H9 (cell line): ENCODE measurements at regions not wholly inside any gene's neighbourhood (a gene's known extent, or its start where the extent isn't known, plus 50 kb on each side); places are given as distances from the start of the nearest gene placed in this dataset.

ENCODE experiments used
- DNase-seq: peaks from one replicate; pipeline ENCODE4 v3.0.0-alpha.2; 2017
- H2AFZ ChIP-seq: one replicate; pipeline ENCODE4 v1.6.1; 2013; ENCODE audit warnings: mild to moderate bottlenecking, low read length, control low read depth, moderate library complexity
- H2AK5ac ChIP-seq: 2 replicates; pipeline ENCODE4 v1.6.1; 2013; ENCODE audit warnings: low read length, control low read depth, mixed read lengths; ENCODE audit not compliant: insufficient read length
- H2BK120ac ChIP-seq: one replicate; pipeline ENCODE4 v1.6.1; 2013; ENCODE audit warnings: low read depth, mild to moderate bottlenecking, low read length, control low read depth, inconsistent platforms; ENCODE audit not compliant: poor library complexity, severe bottlenecking
- H2BK12ac ChIP-seq: 2 replicates; pipeline ENCODE4 v1.6.1; 2013; ENCODE audit warnings: low read length, control low read depth, mixed read lengths, low read depth; ENCODE audit not compliant: insufficient read length
- H2BK15ac ChIP-seq: 2 replicates; pipeline ENCODE4 v1.6.1; 2013; ENCODE audit warnings: low read depth, low read length, control low read depth
- H2BK20ac ChIP-seq: one replicate; pipeline ENCODE4 v1.6.1; 2013; ENCODE audit warnings: low read depth, mild to moderate bottlenecking, low read length, control low read depth, inconsistent platforms; ENCODE audit not compliant: poor library complexity, severe bottlenecking
- H2BK5ac ChIP-seq: 2 replicates; pipeline ENCODE4 v1.6.1; 2013; ENCODE audit warnings: low read length, control low read depth, mixed read lengths; ENCODE audit not compliant: insufficient read length
- H3K14ac ChIP-seq: 2 replicates; pipeline ENCODE4 v1.6.1; 2013; ENCODE audit warnings: low read length, control low read depth; ENCODE audit not compliant: insufficient read depth
- H3K18ac ChIP-seq: 2 replicates; pipeline ENCODE4 v1.6.1; 2013; ENCODE audit warnings: low read depth, mild to moderate bottlenecking, mixed read lengths, low read length, control low read depth; ENCODE audit not compliant: insufficient read length
- H3K23ac ChIP-seq: 2 replicates; pipeline ENCODE4 v1.6.1; 2013; ENCODE audit warnings: low read length, control low read depth, mixed read lengths, low read depth; ENCODE audit not compliant: insufficient read length
- H3K23me2 ChIP-seq: 2 replicates; pipeline ENCODE4 v1.6.1; 2013; ENCODE audit warnings: low read depth, mild to moderate bottlenecking, mixed read lengths, low read length, control low read depth; ENCODE audit not compliant: insufficient read length, poor library complexity, severe bottlenecking
- H3K27ac ChIP-seq: 2 replicates; pipeline ENCODE4 v1.5.1; 2013; ENCODE audit warnings: low read length, control low read depth, mixed read lengths, low read depth; ENCODE audit not compliant: insufficient read length
- H3K27me3 ChIP-seq: 2 replicates; pipeline ENCODE4 v1.6.1; 2013; ENCODE audit warnings: low read length, control low read depth, inconsistent platforms; ENCODE audit not compliant: insufficient read depth
- H3K4ac ChIP-seq: 2 replicates; pipeline ENCODE4 v1.6.1; 2013; ENCODE audit warnings: low read depth, mild to moderate bottlenecking, control low read depth, inconsistent platforms, low read length, moderate library complexity
- H3K4me1 ChIP-seq: 2 replicates; pipeline ENCODE4 v1.6.1; 2013; ENCODE audit warnings: low read length, control low read depth, inconsistent platforms; ENCODE audit not compliant: insufficient read depth
- H3K4me2 ChIP-seq: 2 replicates; pipeline ENCODE4 v1.6.1; 2013; ENCODE audit warnings: low read length, control low read depth, mixed read lengths; ENCODE audit not compliant: insufficient read length, insufficient read depth
- H3K56ac ChIP-seq: 2 replicates; pipeline ENCODE4 v1.6.1; 2013; ENCODE audit warnings: low read depth, mild to moderate bottlenecking, mixed read lengths, low read length, control low read depth; ENCODE audit not compliant: insufficient read length
- H3K79me1 ChIP-seq: 2 replicates; pipeline ENCODE4 v1.6.1; 2013; ENCODE audit warnings: low read depth, mild to moderate bottlenecking, moderate library complexity, low read length, control low read depth, inconsistent platforms; ENCODE audit not compliant: insufficient read depth, poor library complexity, severe bottlenecking
- H3K79me2 ChIP-seq: 2 replicates; pipeline ENCODE4 v1.6.1; 2013; ENCODE audit warnings: low read length, control low read depth, inconsistent platforms; ENCODE audit not compliant: insufficient read depth
- H3K9ac ChIP-seq: 2 replicates; pipeline ENCODE4 v1.6.1; 2013; ENCODE audit warnings: low read length, control low read depth, mixed read lengths; ENCODE audit not compliant: insufficient read length; ENCODE audit errors: extremely low read depth
- H3K9me3 ChIP-seq: one replicate; pipeline ENCODE4 v1.6.1; 2013; ENCODE audit warnings: low read depth, low read length, inconsistent platforms; ENCODE audit not compliant: control insufficient read depth
- H3T11ph ChIP-seq: one replicate; pipeline ENCODE4 v1.6.1; 2013; ENCODE audit warnings: mild to moderate bottlenecking, low read length, control low read depth, inconsistent platforms
- H4K20me1 ChIP-seq: one replicate; pipeline ENCODE4 v1.6.1; 2013; ENCODE audit not compliant: control insufficient read depth, insufficient read length, insufficient read depth
- H4K5ac ChIP-seq: 2 replicates; pipeline ENCODE4 v1.6.1; 2013; ENCODE audit warnings: low read depth, mild to moderate bottlenecking, mixed read lengths, low read length, control low read depth; ENCODE audit not compliant: insufficient read length
- H4K8ac ChIP-seq: replicated peaks from 2 replicates; pipeline ENCODE4 v1.6.1; 2013; ENCODE audit warnings: low read length, control low read depth, mixed read lengths, low read depth; ENCODE audit not compliant: insufficient read length
- H4K91ac ChIP-seq: 2 replicates; pipeline ENCODE4 v1.6.1; 2013; ENCODE audit warnings: low read depth, mild to moderate bottlenecking, moderate library complexity, mixed read lengths, low read length, control low read depth; ENCODE audit not compliant: insufficient read length
- H3K27ac Mint-ChIP-seq, 3 experiments: 2 replicates in 2 of 3; 3 replicates in 1 of 3; pipeline ENCODE4 v1.8.0; 2020 to 2021; ENCODE audit warnings: mixed read lengths in 3 of 3, mild to moderate bottlenecking in 1 of 3, moderate library complexity in 1 of 3
- H3K27me3 Mint-ChIP-seq: 2 replicates; pipeline ENCODE4 v1.8.0; 2021; ENCODE audit warnings: low read depth, mild to moderate bottlenecking, moderate library complexity, mixed read lengths
- H3K36me3 Mint-ChIP-seq, 3 experiments: 2 replicates in 2 of 3; 3 replicates in 1 of 3; pipeline ENCODE4 v1.8.0; 2020 to 2021; ENCODE audit warnings: low read depth in 3 of 3, mixed read lengths in 3 of 3; ENCODE audit not compliant: insufficient read depth in 1 of 3
- H3K4me1 Mint-ChIP-seq, 2 experiments: 2 replicates each; pipeline ENCODE4 v1.8.0; 2020; ENCODE audit warnings: mixed read lengths in 2 of 2
- H3K4me3 Mint-ChIP-seq, 2 experiments: 2 replicates in 1 of 2; 3 replicates in 1 of 2; pipeline ENCODE4 v1.8.0; 2020 to 2021; ENCODE audit warnings: mild to moderate bottlenecking in 2 of 2, mixed read lengths in 2 of 2, moderate library complexity in 1 of 2
- H3K9me3 Mint-ChIP-seq, 2 experiments: 2 replicates in 1 of 2; 3 replicates in 1 of 2; pipeline ENCODE4 v1.8.0; 2020; ENCODE audit warnings: mild to moderate bottlenecking in 2 of 2, mixed read lengths in 2 of 2, moderate library complexity in 1 of 2
- CTCF ChIP-seq: fragments of 200-600 bp; sonication (generic); conservative IDR thresholded peaks from 3 replicates; pipeline ENCODE4 v1.8.0; 2021; ENCODE audit warnings: antibody characterized with exemption, mild to moderate bottlenecking
- WGBS: extraction: QIAGEN DNeasy Blood & Tissue Kit; methylation state at CpG from one replicate; pipeline ENCODE4 v1.1.7; 2013; ENCODE audit warnings: missing lambda C conversion rate, low lambda C conversion rate, mixed read lengths; ENCODE audit not compliant: insufficient read length; ENCODE audit errors: extremely low coverage; 5-methylcytosine and 5-hydroxymethylcytosine counted together

GRCh38 chr15:48038221-48038620, 82.6 kb upstream of the SLC24A5 start:
- Mint-ChIP-seq H3K27me3 (no peaks in the 10 kb centered on the region), H3K9me3 (no peaks in the 10 kb centered on the region), H3K4me3 (no peak overlapping the region), H3K27ac (no peak overlapping the region), H3K4me1 (peaks cover 11 to 13% of the 10 kb centered on the region in 2 experiments), H3K36me3 (no peaks in the 10 kb centered on the region)
- H3K79me1 ChIP-seq: no peaks in the 10 kb centered on the region
- H3T11ph ChIP-seq: no peak overlapping the region
- H3K4me1 ChIP-seq: no peaks in the 10 kb centered on the region
- H3K27me3 ChIP-seq: no peaks in the 10 kb centered on the region
- no peak overlapping the region for H2BK5ac ChIP-seq
- no peak overlapping the region for H3K23ac ChIP-seq
- no peak overlapping the region for H3K27ac ChIP-seq
- no peak overlapping the region for H2BK15ac ChIP-seq
- WGBS: no CpG with 5 or more reads among the region's 2 CpGs
- no peak overlapping the region for H2AFZ ChIP-seq
- no peaks in the 10 kb centered on the region for H3K9me3 ChIP-seq
- no peak overlapping the region for H2AK5ac ChIP-seq
- no peak overlapping the region for H3K56ac ChIP-seq
- no peak overlapping the region for H3K4me2 ChIP-seq
- H3K14ac ChIP-seq: no peak overlapping the region
- H2BK120ac ChIP-seq: no peak overlapping the region
- no peak overlapping the region for H3K4ac ChIP-seq
- H3K79me2 ChIP-seq: no peaks in the 10 kb centered on the region
- no peak for DNase-seq
- no peaks in the 10 kb centered on the region for H3K23me2 ChIP-seq
- H2BK20ac ChIP-seq: no peak overlapping the region
- H4K20me1 ChIP-seq: no peaks in the 10 kb centered on the region
- H2BK12ac ChIP-seq: no peak overlapping the region
- H4K5ac ChIP-seq: no peak overlapping the region
- no peak overlapping the region for H3K9ac ChIP-seq
- TF ChIP-seq CTCF: no peak
- no peak overlapping the region for H4K8ac ChIP-seq
- H4K91ac ChIP-seq: no peak overlapping the region
- H3K18ac ChIP-seq: no peak overlapping the region
